ENCODE measurements at regions not wholly inside any gene's neighbourhood (a gene's known extent, or its start where the extent isn't known, plus 50 kb on each side); places are given as distances from the start of the nearest gene placed in this dataset.

- 72% methylated on average over 3 of the region's 3 CpGs for WGBS
- H3K4me3 ChIP-seq, result no peak overlapping the region
- H3K27me3 ChIP-seq, result no peaks in the 10 kb centered on the region
- H3K36me3 ChIP-seq, result no peaks in the 10 kb centered on the region
- H3K4me1 ChIP-seq, result peaks cover 5% of the 10 kb centered on the region
- no peak for TF ChIP-seq EP300 (IDR thresholded peaks at IDR 0.05)
- TF ChIP-seq CTCF (IDR thresholded peaks at IDR 0.05), result no peak
- TF ChIP-seq POLR2AphosphoS5 (IDR thresholded peaks at IDR 0.05), result no peak
- TF ChIP-seq POLR2A (IDR thresholded peaks at IDR 0.05), result no peak
- no peak for DNase-seq (ENCODE audit: low spot score in 2 of 2)
- no peak overlapping the region for H3K27ac ChIP-seq
- H3K9me3 ChIP-seq, result no peaks in the 10 kb centered on the region
These were observed 153.6 kb downstream of the TLR5 start for GRCh38 chr1:222989443-222989842.

GRCh38 chr1:222991177-222991576 lies 151.9 kb downstream of the TLR5 start:
- no peaks in the 10 kb centered on the region for H3K36me3 ChIP-seq
- DNase-seq (ENCODE audit: low spot score in 2 of 2), result no peak
- no peak for TF ChIP-seq EP300 (IDR thresholded peaks at IDR 0.05)
- no peak for TF ChIP-seq CTCF (IDR thresholded peaks at IDR 0.05)
- no peak for TF ChIP-seq POLR2AphosphoS5 (IDR thresholded peaks at IDR 0.05)
- no peak for TF ChIP-seq POLR2A (IDR thresholded peaks at IDR 0.05)
- no peak overlapping the region for H3K4me3 ChIP-seq
- no peak overlapping the region for H3K27ac ChIP-seq
- WGBS, result 88% methylated on average over 1 of the region's 1 CpG
- no peaks in the 10 kb centered on the region for H3K27me3 ChIP-seq
- peaks cover 17% of the 10 kb centered on the region for H3K4me1 ChIP-seq
- no peaks in the 10 kb centered on the region for H3K9me3 ChIP-seq

- Histone ChIP-seq H3K27me3 (no peaks in the 10 kb centered on the region), H3K36me3 (no peaks in the 10 kb centered on the region), H3K27ac (no peak overlapping the region), H3K9me3 (no peaks in the 10 kb centered on the region), H3K4me3 (no peak overlapping the region), H3K4me1 (peaks cover 17% of the 10 kb centered on the region)
- TF ChIP-seq EP300 (IDR thresholded peaks at IDR 0.05) (no peak), POLR2AphosphoS5 (IDR thresholded peaks at IDR 0.05) (no peak), CTCF (IDR thresholded peaks at IDR 0.05) (no peak), POLR2A (IDR thresholded peaks at IDR 0.05) (no peak)
- 90% methylated on average over 7 of the region's 7 CpGs for WGBS
- no peak for DNase-seq (ENCODE audit: low spot score in 2 of 2)
These were observed 151.1 kb downstream of the TLR5 start for GRCh38 chr1:222991908-222992307.

- no peak for TF ChIP-seq POLR2AphosphoS5 (IDR thresholded peaks at IDR 0.05)
- TF ChIP-seq POLR2A (IDR thresholded peaks at IDR 0.05), result no peak
- TF ChIP-seq CTCF (IDR thresholded peaks at IDR 0.05), result no peak
- no peak for TF ChIP-seq EP300 (IDR thresholded peaks at IDR 0.05)
- 65% methylated on average over 4 of the region's 4 CpGs for WGBS
- H3K27ac ChIP-seq, result no peak overlapping the region
These were observed 148.4 kb downstream of the TLR5 start for GRCh38 chr1:222994511-222995235.

GRCh38 chr1:222995236-222995580 lies 147.8 kb downstream of the TLR5 start:
- 68% methylated on average over 3 of the region's 3 CpGs for WGBS
- H3K4me3 ChIP-seq, result no peak overlapping the region
- no peak for DNase-seq (ENCODE audit: low spot score in 2 of 2)
- no peak overlapping the region for H3K27ac ChIP-seq
- H3K27me3 ChIP-seq, result no peaks in the 10 kb centered on the region
- H3K36me3 ChIP-seq, result no peaks in the 10 kb centered on the region
- peaks cover 14% of the 10 kb centered on the region for H3K4me1 ChIP-seq
- TF ChIP-seq POLR2AphosphoS5 (IDR thresholded peaks at IDR 0.05) (no peak), CTCF (IDR thresholded peaks at IDR 0.05) (no peak), POLR2A (IDR thresholded peaks at IDR 0.05) (no peak), EP300 (IDR thresholded peaks at IDR 0.05) (no peak)
- H3K9me3 ChIP-seq, result no peaks in the 10 kb centered on the region

More at GRCh38 chr1:222994511-222995235, 148.4 kb downstream of the TLR5 start:
- no peak for DNase-seq (ENCODE audit: low spot score in 2 of 2)
- H3K27me3 ChIP-seq, result no peaks in the 10 kb centered on the region
- peaks cover 14% of the 10 kb centered on the region for H3K4me1 ChIP-seq
- no peaks in the 10 kb centered on the region for H3K9me3 ChIP-seq
- no peaks in the 10 kb centered on the region for H3K36me3 ChIP-seq
- H3K4me3 ChIP-seq, result no peak overlapping the region

All from suprapubic skin (tissue), 4 donors.